Uterus (tissue), 3 donors: ENCODE measurements at regions not wholly inside any gene's neighbourhood (a gene's known extent, or its start where the extent isn't known, plus 50 kb on each side); places are given as distances from the start of the nearest gene placed in this dataset.

Source experiments
- DNase-seq, 2 donors: peaks; one replicate each; pipeline ENCODE4 v3.0.0-alpha.2; 2019 to 2020
- H3K27ac ChIP-seq, 2 donors: fragments of 200-600 bp; sonication (generic); 1 replicate in 1 of 2; 2 replicates in 1 of 2; pipeline ENCODE4 v1.5.1; 2016 to 2018
- H3K27me3 ChIP-seq, 2 donors: fragments of 200-600 bp; sonication (generic); one replicate each; pipeline ENCODE4 v1.5.1; 2018 to 2019; ENCODE audit warnings: control low read depth in 1 of 2
- H3K36me3 ChIP-seq, 2 donors: fragments of 200-600 bp; sonication (generic); one replicate each; pipeline ENCODE4 v1.5.1; 2019; ENCODE audit warnings: control low read depth in 1 of 2
- H3K4me1 ChIP-seq, 2 donors: fragments of 200-600 bp; sonication (generic); one replicate each; pipeline ENCODE4 v1.5.1; 2018 to 2019; ENCODE audit warnings: control low read depth in 1 of 2
- H3K4me3 ChIP-seq, 2 donors: fragments of 200-600 bp; sonication (generic); 1 replicate in 1 of 2; 2 replicates in 1 of 2; pipeline ENCODE4 v1.5.1; 2018 to 2019; ENCODE audit warnings: mild to moderate bottlenecking in 1 of 2
- H3K9me3 ChIP-seq, 2 donors: fragments of 200-600 bp; sonication (generic); one replicate each; pipeline ENCODE4 v1.5.1; 2019; ENCODE audit warnings: control low read depth in 1 of 2
- POLR2A ChIP-seq, 2 donors: fragments of 450-650 bp; IDR thresholded peaks; one replicate each; pipeline ENCODE4 v1.6.1; 2016; ENCODE audit warnings: antibody characterized with exemption in 2 of 2, mild to moderate bottlenecking in 1 of 2, moderate library complexity in 1 of 2
- intact Hi-C: fragments of 100-400 bp; cut with DNase I; formaldehyde crosslinking; loops from one replicate; pipeline ENCODE4 v1.15.1; 2023; ENCODE audit warnings: low total_unique reads
- TF ChIP-seq, protein P1 (sequence below), 4 experiments: fragments of 200-600 bp in 2 of 4; fragments of 450-650 bp in 2 of 4; sonication (generic) in 2 of 4; IDR thresholded peaks; one replicate each; pipeline ENCODE4 v1.5.1; 2016 to 2019; ENCODE audit warnings: antibody characterized with exemption in 4 of 4, mild to moderate bottlenecking in 2 of 4, moderate library complexity in 1 of 4
- donor health status: DM: yes; HTN: yes; CAD: no.

DNA sequence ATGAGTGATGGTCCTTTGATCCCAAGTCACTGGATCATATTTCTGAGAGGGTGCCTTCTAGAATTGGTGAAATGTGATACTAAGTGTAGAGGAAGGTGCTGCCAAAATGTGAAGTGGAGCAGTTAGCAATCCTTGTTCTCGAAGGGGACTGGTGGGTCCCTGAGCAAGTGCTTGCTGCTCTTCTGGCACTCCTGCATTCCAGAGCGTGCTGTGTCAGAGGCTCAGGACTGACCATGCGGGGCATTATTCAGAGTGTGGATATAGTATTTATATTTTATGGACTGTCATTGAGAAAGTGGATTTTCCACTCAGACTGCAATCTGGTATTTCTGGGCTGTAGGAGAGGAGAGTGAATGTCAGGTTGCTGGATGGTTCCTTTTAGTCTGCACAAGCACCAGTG lies 152.6 kb upstream of the KL start:
- H3K9me3 ChIP-seq = no peaks in the 10 kb centered on the region
- no peak for TF ChIP-seq POLR2A (IDR thresholded peaks at IDR 0.05)
- H3K36me3 ChIP-seq = no peaks in the 10 kb centered on the region
- H3K4me1 ChIP-seq = no peaks in the 10 kb centered on the region
- DNase-seq = no peak
- H3K4me3 ChIP-seq = no peak overlapping the region
- intact Hi-C loops = no loop called here
- H3K27me3 ChIP-seq = no peaks in the 10 kb centered on the region
- no peak overlapping the region for H3K27ac ChIP-seq

DNA sequence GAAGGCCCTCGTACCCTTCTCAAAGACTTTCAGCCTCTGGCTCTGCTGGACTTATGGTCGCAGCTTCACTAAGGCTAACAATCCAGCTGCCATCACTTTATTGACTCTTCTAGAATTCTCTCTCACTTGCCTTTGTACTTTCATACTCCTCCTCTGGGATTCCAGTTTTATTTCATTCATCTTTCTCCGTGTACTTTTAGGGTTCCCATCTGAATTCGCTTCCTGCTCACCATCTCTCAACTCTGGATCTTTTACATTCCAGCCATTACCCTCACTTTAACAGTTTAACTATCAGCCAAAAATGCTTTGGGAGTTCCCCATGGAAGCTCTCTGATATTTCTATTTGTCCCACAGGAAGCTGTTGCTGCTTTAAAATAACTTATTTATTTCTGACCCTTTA lies 149.3 kb upstream of the KL start:
- no peak for DNase-seq
- no peak for TF ChIP-seq POLR2A (IDR thresholded peaks at IDR 0.05)
- TF ChIP-seq, protein P1, sequence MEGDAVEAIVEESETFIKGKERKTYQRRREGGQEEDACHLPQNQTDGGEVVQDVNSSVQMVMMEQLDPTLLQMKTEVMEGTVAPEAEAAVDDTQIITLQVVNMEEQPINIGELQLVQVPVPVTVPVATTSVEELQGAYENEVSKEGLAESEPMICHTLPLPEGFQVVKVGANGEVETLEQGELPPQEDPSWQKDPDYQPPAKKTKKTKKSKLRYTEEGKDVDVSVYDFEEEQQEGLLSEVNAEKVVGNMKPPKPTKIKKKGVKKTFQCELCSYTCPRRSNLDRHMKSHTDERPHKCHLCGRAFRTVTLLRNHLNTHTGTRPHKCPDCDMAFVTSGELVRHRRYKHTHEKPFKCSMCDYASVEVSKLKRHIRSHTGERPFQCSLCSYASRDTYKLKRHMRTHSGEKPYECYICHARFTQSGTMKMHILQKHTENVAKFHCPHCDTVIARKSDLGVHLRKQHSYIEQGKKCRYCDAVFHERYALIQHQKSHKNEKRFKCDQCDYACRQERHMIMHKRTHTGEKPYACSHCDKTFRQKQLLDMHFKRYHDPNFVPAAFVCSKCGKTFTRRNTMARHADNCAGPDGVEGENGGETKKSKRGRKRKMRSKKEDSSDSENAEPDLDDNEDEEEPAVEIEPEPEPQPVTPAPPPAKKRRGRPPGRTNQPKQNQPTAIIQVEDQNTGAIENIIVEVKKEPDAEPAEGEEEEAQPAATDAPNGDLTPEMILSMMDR (IDR thresholded peaks at IDR 0.05) = no peak
- H3K27me3 ChIP-seq = no peaks in the 10 kb centered on the region
- intact Hi-C loops = no loop called here
- H3K4me1 ChIP-seq = no peaks in the 10 kb centered on the region
- H3K36me3 ChIP-seq = no peaks in the 10 kb centered on the region
- no peak overlapping the region for H3K27ac ChIP-seq
- H3K4me3 ChIP-seq = no peak overlapping the region
- H3K9me3 ChIP-seq = no peaks in the 10 kb centered on the region

DNA sequence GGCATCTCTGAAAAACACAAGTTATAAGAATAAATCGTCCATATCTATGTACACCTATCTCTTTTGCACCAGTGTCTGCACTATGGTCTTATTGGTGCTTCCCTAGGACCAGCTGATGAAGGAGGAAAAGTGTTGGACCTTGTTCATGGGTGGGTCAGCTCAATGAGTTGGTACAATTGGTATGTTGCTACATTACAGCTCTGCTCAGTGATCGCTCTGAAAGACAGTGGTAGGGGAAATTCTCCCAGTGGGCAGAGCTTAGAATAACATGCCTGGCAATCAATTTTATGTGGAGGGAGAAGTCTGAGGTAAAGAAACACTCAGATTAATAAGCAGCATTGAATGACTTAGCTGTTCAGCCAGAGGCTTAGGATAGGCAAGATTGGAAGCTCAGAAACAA lies 138.7 kb upstream of the KL start:
- DNase-seq = no peak
- no peaks in the 10 kb centered on the region for H3K27me3 ChIP-seq
- TF ChIP-seq POLR2A (IDR thresholded peaks at IDR 0.05) = no peak
- TF ChIP-seq, protein P1 (IDR thresholded peaks at IDR 0.05) = no peak
- no peaks in the 10 kb centered on the region for H3K9me3 ChIP-seq
- no peaks in the 10 kb centered on the region for H3K36me3 ChIP-seq
- H3K27ac ChIP-seq = no peak overlapping the region
- no peaks in the 10 kb centered on the region for H3K4me1 ChIP-seq
- intact Hi-C loops = no loop called here
- no peak overlapping the region for H3K4me3 ChIP-seq

DNA sequence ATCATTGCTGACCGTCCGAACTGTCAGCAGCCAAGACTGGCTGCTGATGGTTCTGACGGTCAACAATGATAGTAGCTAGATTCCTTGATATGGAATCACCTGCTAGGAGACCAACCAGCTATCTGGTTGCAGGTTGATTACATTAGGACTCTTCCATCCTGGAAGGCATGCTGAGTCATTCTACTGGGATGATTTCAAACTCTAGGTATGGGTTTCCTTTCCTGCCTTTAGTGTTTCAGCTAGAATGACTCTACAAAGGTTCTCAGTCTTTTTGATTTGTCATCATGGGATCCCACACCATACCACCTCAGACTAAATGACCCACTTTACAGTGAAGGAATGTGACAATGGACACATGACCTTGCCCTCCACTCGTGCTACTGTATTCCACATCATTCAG lies 138.1 kb upstream of the KL start:
- Histone ChIP-seq H3K4me1 (peaks cover 0 to 1% of the 10 kb centered on the region in 2 donors), H3K9me3 (no peaks in the 10 kb centered on the region), H3K27ac (no peak overlapping the region), H3K4me3 (no peak overlapping the region), H3K27me3 (no peaks in the 10 kb centered on the region), H3K36me3 (no peaks in the 10 kb centered on the region)
- intact Hi-C loops = no loop called here
- TF ChIP-seq, protein P1 (IDR thresholded peaks at IDR 0.05) = no peak
- no peak for TF ChIP-seq POLR2A (IDR thresholded peaks at IDR 0.05)
- DNase-seq = no peak

DNA sequence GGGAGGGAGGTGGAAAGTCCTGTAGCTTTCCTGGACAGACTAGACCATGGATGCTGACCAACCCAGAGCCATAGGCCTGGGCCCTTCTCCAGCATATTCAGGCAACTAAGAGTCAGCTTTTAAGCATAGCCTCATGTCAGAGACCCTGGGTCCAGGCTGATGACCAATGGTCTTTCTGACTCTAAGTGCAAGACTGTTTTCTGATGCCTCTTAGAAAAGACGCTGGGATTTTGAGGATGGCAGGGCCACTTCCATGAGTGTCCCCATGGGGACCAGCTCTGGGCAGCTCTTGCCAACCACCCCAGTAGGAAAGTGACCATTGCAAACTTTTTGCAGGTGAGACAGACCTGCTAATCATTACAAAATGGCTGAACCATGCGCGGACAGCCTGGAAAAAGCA lies 135.6 kb upstream of the KL start:
- Histone ChIP-seq H3K27ac (peak overlapping the region; percentile 47 to 67), H3K9me3 (no peaks in the 10 kb centered on the region), H3K36me3 (no peaks in the 10 kb centered on the region), H3K4me3 (no peak overlapping the region), H3K4me1 (peaks cover 0 to 5% of the 10 kb centered on the region in 2 donors), H3K27me3 (no peaks in the 10 kb centered on the region)
- TF ChIP-seq POLR2A (IDR thresholded peaks at IDR 0.05) = no peak
- TF ChIP-seq, protein P1 (IDR thresholded peaks at IDR 0.05) = no peak
- no peak for DNase-seq
- intact Hi-C loops = no loop called here
